ENCODE measurements at regions not wholly inside any gene's neighbourhood (a gene's known extent, or its start where the extent isn't known, plus 50 kb on each side); places are given as distances from the start of the nearest gene placed in this dataset.
"Not testable (repeated sequence)": the region's sequence is repeated elsewhere in the genome, so short reads cannot be mapped to it uniquely, and the experiment has no call there.

GRCh38 chr9:104195142-104195541 is 101.0 kb downstream of the SMC2 start:
- H3K4me3 ChIP-seq (ENCODE audit: low read depth, low read length); H3K27me3 ChIP-seq (ENCODE audit: control insufficient read depth, insufficient read depth, low read length); H3K9ac ChIP-seq (ENCODE audit: low read length); H3K4me1 ChIP-seq (ENCODE audit: control insufficient read depth, insufficient read depth, low read length); H3K9me3 ChIP-seq (ENCODE audit: control insufficient read depth, insufficient read depth, low read depth, low read length); H3K36me3 ChIP-seq (ENCODE audit: control insufficient read depth, insufficient read depth, low read length); H3K27ac ChIP-seq (ENCODE audit: low read depth, low read length): not testable (repeated sequence)

- Histone ChIP-seq H3K27me3 (ENCODE audit: control insufficient read depth, insufficient read depth, low read length) (no peaks in the 10 kb centered on the region), H3K4me3 (ENCODE audit: low read depth, low read length) (no peak overlapping the region), H3K27ac (ENCODE audit: low read depth, low read length) (no peak overlapping the region), H3K4me1 (ENCODE audit: control insufficient read depth, insufficient read depth, low read length) (no peaks in the 10 kb centered on the region), H3K9me3 (ENCODE audit: control insufficient read depth, insufficient read depth, low read depth, low read length) (peaks cover 16% of the 10 kb centered on the region), H3K36me3 (ENCODE audit: control insufficient read depth, insufficient read depth, low read length) (no peaks in the 10 kb centered on the region), H3K9ac (ENCODE audit: low read length) (no peak overlapping the region)
Measured at GRCh38 chr9:104200456-104200994, 106.4 kb downstream of the SMC2 start.

- Histone ChIP-seq H3K27ac (ENCODE audit: low read depth, low read length) (no peak overlapping the region), H3K36me3 (ENCODE audit: control insufficient read depth, insufficient read depth, low read length) (no peaks in the 10 kb centered on the region), H3K27me3 (ENCODE audit: control insufficient read depth, insufficient read depth, low read length) (no peaks in the 10 kb centered on the region), H3K4me3 (ENCODE audit: low read depth, low read length) (no peak overlapping the region), H3K4me1 (ENCODE audit: control insufficient read depth, insufficient read depth, low read length) (no peaks in the 10 kb centered on the region), H3K9me3 (ENCODE audit: control insufficient read depth, insufficient read depth, low read depth, low read length) (no peaks in the 10 kb centered on the region), H3K9ac (ENCODE audit: low read length) (no peak overlapping the region)
Measured at GRCh38 chr9:104206766-104207165, 112.7 kb downstream of the SMC2 start.

DNA sequence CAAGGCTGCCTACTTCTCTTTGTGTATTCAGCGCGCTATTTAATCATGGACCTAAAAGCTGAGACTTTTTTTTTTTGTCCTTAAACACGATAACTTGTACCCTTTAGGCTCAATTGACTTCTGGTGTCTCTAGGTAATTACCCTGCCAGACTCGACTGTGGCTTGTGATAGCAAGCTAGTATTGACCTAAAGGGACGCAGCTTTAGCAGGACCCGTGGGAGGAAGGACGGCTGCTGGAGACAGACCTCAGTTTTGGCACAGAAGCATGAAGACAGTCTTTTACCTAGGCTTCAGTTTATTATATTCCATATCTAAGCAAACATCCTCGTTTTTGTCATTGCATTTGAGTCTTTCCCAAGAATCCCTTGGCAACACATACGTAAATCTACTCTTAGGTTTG is 115.3 kb downstream of the SMC2 start:
- Histone ChIP-seq H3K9ac (ENCODE audit: low read length) (no peak overlapping the region), H3K9me3 (ENCODE audit: control insufficient read depth, insufficient read depth, low read depth, low read length) (peaks cover 2% of the 10 kb centered on the region; the same call in 1 of the 2 replicates), H3K27me3 (ENCODE audit: control insufficient read depth, insufficient read depth, low read length) (no peaks in the 10 kb centered on the region), H3K36me3 (ENCODE audit: control insufficient read depth, insufficient read depth, low read length) (no peaks in the 10 kb centered on the region), H3K27ac (ENCODE audit: low read depth, low read length) (no peak overlapping the region), H3K4me3 (ENCODE audit: low read depth, low read length) (no peak overlapping the region), H3K4me1 (ENCODE audit: control insufficient read depth, insufficient read depth, low read length) (no peaks in the 10 kb centered on the region)

DNA sequence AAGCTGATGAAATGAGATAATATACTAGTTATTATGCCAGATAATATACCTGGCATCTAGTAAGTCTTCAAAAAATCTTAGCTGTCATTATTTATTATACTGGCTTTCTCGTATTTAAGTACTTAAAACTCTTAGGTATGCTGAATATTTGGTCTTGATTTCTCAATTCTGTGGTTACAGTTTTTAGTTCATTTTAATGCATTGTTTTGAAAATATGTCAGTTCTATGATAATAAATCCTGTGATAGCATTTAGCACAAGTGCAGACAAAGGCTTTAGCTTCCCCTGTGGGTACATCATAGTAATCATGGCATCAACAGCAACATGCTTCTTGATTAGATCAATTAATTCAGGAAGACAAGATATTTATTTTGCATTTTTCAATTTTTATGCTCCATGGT is 133.0 kb downstream of the SMC2 start:
- no peak overlapping the region for H3K27ac ChIP-seq (ENCODE audit: low read depth, low read length)
- H3K36me3 ChIP-seq (ENCODE audit: control insufficient read depth, insufficient read depth, low read length): no peaks in the 10 kb centered on the region
- H3K4me1 ChIP-seq (ENCODE audit: control insufficient read depth, insufficient read depth, low read length): no peaks in the 10 kb centered on the region
- H3K4me3 ChIP-seq (ENCODE audit: low read depth, low read length): no peak overlapping the region
- H3K9me3 ChIP-seq (ENCODE audit: control insufficient read depth, insufficient read depth, low read depth, low read length): no peaks in the 10 kb centered on the region
- H3K27me3 ChIP-seq (ENCODE audit: control insufficient read depth, insufficient read depth, low read length): no peaks in the 10 kb centered on the region
- no peak overlapping the region for H3K9ac ChIP-seq (ENCODE audit: low read length)

GRCh38 chr9:104232781-104233341 is 138.8 kb downstream of the SMC2 start:
- Histone ChIP-seq H3K4me3 (ENCODE audit: low read depth, low read length) (no peak overlapping the region), H3K36me3 (ENCODE audit: control insufficient read depth, insufficient read depth, low read length) (no peaks in the 10 kb centered on the region), H3K27me3 (ENCODE audit: control insufficient read depth, insufficient read depth, low read length) (no peaks in the 10 kb centered on the region), H3K9me3 (ENCODE audit: control insufficient read depth, insufficient read depth, low read depth, low read length) (peaks cover 25% of the 10 kb centered on the region), H3K4me1 (ENCODE audit: control insufficient read depth, insufficient read depth, low read length) (no peaks in the 10 kb centered on the region), H3K27ac (ENCODE audit: low read depth, low read length) (no peak overlapping the region), H3K9ac (ENCODE audit: low read length) (no peak overlapping the region)

GRCh38 chr9:104233366-104233765 is 139.3 kb downstream of the SMC2 start:
- H3K4me1 ChIP-seq (ENCODE audit: control insufficient read depth, insufficient read depth, low read length): no peaks in the 10 kb centered on the region

GRCh38 chr9:104234632-104235337 is 140.7 kb downstream of the SMC2 start:
- not testable (repeated sequence) for H3K27me3 ChIP-seq (ENCODE audit: control insufficient read depth, insufficient read depth, low read length); H3K9ac ChIP-seq (ENCODE audit: low read length); H3K4me1 ChIP-seq (ENCODE audit: control insufficient read depth, insufficient read depth, low read length); H3K27ac ChIP-seq (ENCODE audit: low read depth, low read length); H3K36me3 ChIP-seq (ENCODE audit: control insufficient read depth, insufficient read depth, low read length); H3K4me3 ChIP-seq (ENCODE audit: low read depth, low read length)
- H3K9me3 ChIP-seq (ENCODE audit: control insufficient read depth, insufficient read depth, low read depth, low read length): peaks cover 29% of the 10 kb centered on the region

More at GRCh38 chr9:104233366-104233765, 139.3 kb downstream of the SMC2 start:
- no peak overlapping the region for H3K27ac ChIP-seq (ENCODE audit: low read depth, low read length)
- H3K9ac ChIP-seq (ENCODE audit: low read length): no peak overlapping the region
- no peaks in the 10 kb centered on the region for H3K27me3 ChIP-seq (ENCODE audit: control insufficient read depth, insufficient read depth, low read length)
- no peak overlapping the region for H3K4me3 ChIP-seq (ENCODE audit: low read depth, low read length)
- no peaks in the 10 kb centered on the region for H3K36me3 ChIP-seq (ENCODE audit: control insufficient read depth, insufficient read depth, low read length)
- peaks cover 25% of the 10 kb centered on the region for H3K9me3 ChIP-seq (ENCODE audit: control insufficient read depth, insufficient read depth, low read depth, low read length)

DNA sequence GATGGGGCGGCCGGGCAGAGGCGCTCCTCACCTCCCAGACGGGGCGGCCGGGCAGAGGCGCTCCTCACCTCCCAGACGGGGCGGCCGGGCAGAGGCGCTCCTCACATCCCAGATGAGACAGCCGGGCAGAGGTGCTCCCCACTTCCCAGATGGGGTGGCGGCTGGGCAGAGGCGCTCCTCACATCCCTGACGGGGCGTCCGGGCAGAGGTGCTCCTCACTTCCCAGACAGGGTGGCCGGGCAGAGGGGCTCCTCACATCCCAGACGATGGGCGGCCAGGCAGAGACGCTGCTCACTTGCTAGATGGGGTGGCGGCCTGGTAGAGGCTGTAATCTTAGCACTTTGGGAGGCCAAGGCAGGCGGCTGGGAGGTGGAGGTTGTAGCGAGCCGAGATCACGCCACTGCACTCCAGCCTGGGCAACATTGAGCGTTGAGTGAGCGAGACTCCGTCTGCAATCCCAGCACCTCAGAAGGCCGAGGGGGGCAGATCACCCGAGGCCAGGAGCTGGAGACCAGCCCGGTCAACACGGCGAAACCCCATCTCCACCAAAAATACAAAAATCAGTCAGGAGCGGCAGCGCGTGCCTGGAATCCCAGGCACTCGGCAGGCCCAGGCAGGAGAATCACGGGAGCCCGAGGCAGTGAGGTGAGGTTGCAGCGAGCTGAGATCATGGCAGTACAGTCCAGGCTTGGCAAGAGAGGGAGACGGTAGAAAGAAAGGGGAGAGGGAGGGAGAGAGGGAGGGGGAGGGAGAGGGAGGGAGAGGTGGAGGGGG is 141.4 kb downstream of the SMC2 start:
- not testable (repeated sequence) for H3K9ac ChIP-seq (ENCODE audit: low read length); H3K27me3 ChIP-seq (ENCODE audit: control insufficient read depth, insufficient read depth, low read length); H3K4me1 ChIP-seq (ENCODE audit: control insufficient read depth, insufficient read depth, low read length); H3K27ac ChIP-seq (ENCODE audit: low read depth, low read length); H3K36me3 ChIP-seq (ENCODE audit: control insufficient read depth, insufficient read depth, low read length); H3K4me3 ChIP-seq (ENCODE audit: low read depth, low read length)
- peaks cover 29% of the 10 kb centered on the region for H3K9me3 ChIP-seq (ENCODE audit: control insufficient read depth, insufficient read depth, low read depth, low read length)

DNA sequence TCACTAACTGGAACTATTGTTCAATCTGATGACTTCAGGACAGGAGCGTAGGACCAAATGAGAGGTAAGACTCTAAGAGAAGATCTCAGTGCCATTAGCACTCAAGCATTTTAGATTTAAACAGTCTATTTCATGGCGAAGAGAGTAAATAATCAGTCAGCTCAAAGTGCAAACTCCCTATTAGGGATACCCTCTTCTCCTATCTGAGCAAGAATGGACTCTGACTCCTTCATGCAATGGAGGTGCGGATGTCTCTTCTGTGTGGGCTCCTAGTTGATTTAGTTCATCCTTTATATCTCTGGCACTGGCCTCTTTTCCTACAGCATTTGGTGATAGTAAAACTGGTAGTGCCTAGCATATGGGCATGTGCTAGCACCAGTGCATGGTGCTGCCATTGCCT is 144.6 kb downstream of the SMC2 start:
- Histone ChIP-seq H3K9me3 (ENCODE audit: control insufficient read depth, insufficient read depth, low read depth, low read length) (peaks cover 21% of the 10 kb centered on the region), H3K36me3 (ENCODE audit: control insufficient read depth, insufficient read depth, low read length) (no peaks in the 10 kb centered on the region), H3K9ac (ENCODE audit: low read length) (no peak overlapping the region), H3K27ac (ENCODE audit: low read depth, low read length) (no peak overlapping the region), H3K4me1 (ENCODE audit: control insufficient read depth, insufficient read depth, low read length) (no peaks in the 10 kb centered on the region), H3K4me3 (ENCODE audit: low read depth, low read length) (no peak overlapping the region), H3K27me3 (ENCODE audit: control insufficient read depth, insufficient read depth, low read length) (no peaks in the 10 kb centered on the region)

DNA sequence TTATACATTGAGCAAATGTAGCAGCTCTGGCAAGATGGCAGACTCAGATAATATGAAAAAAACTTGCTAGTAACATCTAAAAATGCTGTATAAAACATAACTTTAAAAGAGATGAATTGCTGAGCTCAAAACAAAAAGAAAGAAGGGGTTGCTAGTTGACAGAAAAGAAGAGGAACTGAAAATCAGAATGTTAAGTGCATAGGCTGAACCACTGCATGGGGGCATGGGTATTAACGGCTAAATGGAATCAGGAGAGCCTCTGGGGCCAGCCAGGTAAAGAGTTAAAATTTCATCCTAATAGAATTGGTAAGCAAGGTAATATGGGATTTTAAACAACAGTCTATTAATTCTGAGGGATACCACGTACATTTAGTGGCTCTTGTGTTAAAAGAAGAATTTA is 146.8 kb downstream of the SMC2 start:
- Histone ChIP-seq H3K9ac (ENCODE audit: low read length) (no peak overlapping the region), H3K4me3 (ENCODE audit: low read depth, low read length) (no peak overlapping the region), H3K36me3 (ENCODE audit: control insufficient read depth, insufficient read depth, low read length) (no peaks in the 10 kb centered on the region), H3K27ac (ENCODE audit: low read depth, low read length) (no peak overlapping the region), H3K9me3 (ENCODE audit: control insufficient read depth, insufficient read depth, low read depth, low read length) (peaks cover 12% of the 10 kb centered on the region), H3K4me1 (ENCODE audit: control insufficient read depth, insufficient read depth, low read length) (no peaks in the 10 kb centered on the region), H3K27me3 (ENCODE audit: control insufficient read depth, insufficient read depth, low read length) (no peaks in the 10 kb centered on the region)

Data from HUES6 (cell line).